NCI-H1436 (cell line): ENCODE measurements at regions not wholly inside any gene's neighbourhood (a gene's known extent, or its start where the extent isn't known, plus 50 kb on each side); places are given as distances from the start of the nearest gene placed in this dataset.

Experiments used
- DNase-seq: peaks from one replicate; lab custom pipeline; 2025; lab: John Stamatoyannopoulos, UW

- DNase-seq = no peak
These were observed 147.7 kb upstream of the TBL1X start for GRCh38 chrX:9317176-9317575.

GRCh38 chrX:9318213-9318612 is 146.6 kb upstream of the TBL1X start:
- DNase-seq = no peak

GRCh38 chrX:9318766-9319165 is 146.1 kb upstream of the TBL1X start:
- no peak for DNase-seq

GRCh38 chrX:9320940-9321339 is 143.9 kb upstream of the TBL1X start:
- DNase-seq = no peak

- DNase-seq = no peak
These were observed 140.2 kb upstream of the TBL1X start for GRCh38 chrX:9324676-9325075.

GRCh38 chrX:9326369-9326768 is 138.5 kb upstream of the TBL1X start:
- DNase-seq = no peak

- DNase-seq = no peak
These were observed 137.6 kb upstream of the TBL1X start for GRCh38 chrX:9327086-9327746.

- DNase-seq = no peak
These were observed 137.1 kb upstream of the TBL1X start for GRCh38 chrX:9327747-9328145.

GRCh38 chrX:9329056-9329455 is 135.8 kb upstream of the TBL1X start:
- DNase-seq = no peak

GRCh38 chrX:9330249-9330982 is 134.4 kb upstream of the TBL1X start:
- no peak for DNase-seq

GRCh38 chrX:9333873-9334560 is 130.8 kb upstream of the TBL1X start:
- DNase-seq = no peak

- DNase-seq = no peak
These were observed 129.6 kb upstream of the TBL1X start for GRCh38 chrX:9335251-9335650.

GRCh38 chrX:9336456-9336855 is 128.4 kb upstream of the TBL1X start:
- DNase-seq = no peak

- no peak for DNase-seq
These were observed 127.8 kb upstream of the TBL1X start for GRCh38 chrX:9337046-9337445.

GRCh38 chrX:9338986-9339385 is 125.9 kb upstream of the TBL1X start:
- DNase-seq = no peak

- DNase-seq = no peak
These were observed 125.0 kb upstream of the TBL1X start for GRCh38 chrX:9339603-9340491.

- DNase-seq = no peak
These were observed 124.1 kb upstream of the TBL1X start for GRCh38 chrX:9340598-9341290.

- DNase-seq = peak; percentile 8
These were observed 123.3 kb upstream of the TBL1X start for GRCh38 chrX:9341291-9342201.

GRCh38 chrX:9342561-9343051 is 122.3 kb upstream of the TBL1X start:
- DNase-seq = peak; percentile 69

- DNase-seq = no peak
These were observed 120.9 kb upstream of the TBL1X start for GRCh38 chrX:9343971-9344370.
